NCI-H82 (cell line): ENCODE measurements at regions not wholly inside any gene's neighbourhood (a gene's known extent, or its start where the extent isn't known, plus 50 kb on each side); places are given as distances from the start of the nearest gene placed in this dataset.

Source experiments
- DNase-seq: peaks from one replicate; lab custom pipeline; 2025; lab: John Stamatoyannopoulos, UW

GRCh38 chr7:45358287-45358686 lies 200.7 kb downstream of the RAMP3 start:
- DNase-seq: no peak

DNA sequence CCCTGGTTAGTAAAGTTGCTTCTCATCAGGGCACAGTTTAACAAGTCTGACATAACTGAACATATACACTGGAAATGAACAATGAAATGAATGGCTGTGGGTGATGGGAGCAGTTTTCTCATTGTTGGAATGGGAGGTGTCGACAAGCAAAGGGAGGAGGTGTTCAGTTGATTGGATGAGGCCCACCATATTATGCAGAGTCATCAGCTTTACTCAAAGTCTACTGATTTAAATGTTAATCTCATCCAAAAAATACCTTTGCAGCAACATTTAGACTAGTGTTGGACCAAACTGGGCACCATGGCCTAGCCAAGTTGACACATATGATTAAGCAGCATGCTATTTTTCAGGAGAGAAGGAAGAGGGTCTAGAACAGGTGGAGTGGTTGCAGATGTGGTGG lies 201.7 kb downstream of the RAMP3 start:
- DNase-seq: no peak

DNA sequence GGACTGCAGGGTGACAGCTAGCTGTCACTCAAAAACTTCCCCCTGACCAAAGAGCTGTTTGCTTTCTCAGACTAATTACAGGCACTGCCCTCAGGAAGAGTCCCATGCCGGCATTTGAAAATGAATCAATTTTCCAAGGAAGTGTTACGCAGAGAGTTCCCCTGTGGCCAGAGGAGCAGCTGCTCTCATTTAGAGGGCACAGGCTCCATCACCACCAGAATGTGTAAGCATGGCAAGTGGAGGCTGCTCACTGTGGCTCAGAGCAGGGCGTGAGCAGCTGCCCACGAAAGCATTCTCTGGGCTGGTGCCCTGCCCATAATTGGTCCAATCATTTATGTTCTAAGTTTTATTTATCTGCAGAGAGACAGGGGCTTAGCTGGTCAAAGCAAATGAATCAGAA lies 202.2 kb downstream of the RAMP3 start:
- DNase-seq: no peak

GRCh38 chr7:45363669-45364068 lies 206.1 kb downstream of the RAMP3 start:
- no peak for DNase-seq

- DNase-seq: no peak
Measured at GRCh38 chr7:45365341-45365740, 207.8 kb downstream of the RAMP3 start.

DNA sequence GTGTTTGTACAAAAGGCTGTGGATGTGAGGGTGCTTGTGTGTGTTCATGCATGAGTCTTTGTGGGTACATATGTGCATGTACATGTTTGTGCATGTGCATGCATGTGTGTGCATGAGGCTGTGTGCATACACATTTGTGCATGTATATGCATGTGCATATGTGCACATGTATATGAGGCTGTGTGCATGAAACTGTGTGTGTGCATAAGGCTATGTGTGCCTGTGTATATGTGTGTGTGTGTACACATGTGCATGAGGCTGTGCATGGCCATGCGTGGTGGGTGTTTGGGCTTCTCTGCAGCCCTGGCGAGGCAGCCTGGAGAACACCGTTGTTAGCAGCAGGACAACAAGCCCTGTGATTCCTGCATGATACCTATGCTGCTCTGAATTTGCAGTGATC lies 207.7 kb upstream of the ADCY1 start:
- DNase-seq: no peak

DNA sequence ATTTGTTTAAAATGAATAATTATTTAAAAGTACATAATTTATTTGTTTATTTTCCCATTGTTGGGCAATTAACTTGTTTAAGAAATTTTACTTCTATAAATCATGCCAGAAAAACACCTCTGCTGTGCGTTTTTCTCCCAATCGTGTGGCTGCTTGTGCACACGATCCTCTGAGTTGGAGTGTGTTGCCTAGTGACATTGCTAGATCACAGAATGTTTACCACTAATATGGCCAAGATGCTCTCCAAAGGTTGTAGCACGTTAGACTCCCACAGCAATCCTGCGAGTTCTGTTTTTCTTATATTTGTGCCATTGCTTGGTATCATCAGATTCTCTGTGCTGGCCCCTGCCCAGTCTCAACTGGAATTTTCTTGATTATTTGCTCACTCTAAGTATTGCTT lies 207.1 kb upstream of the ADCY1 start:
- no peak for DNase-seq

DNA sequence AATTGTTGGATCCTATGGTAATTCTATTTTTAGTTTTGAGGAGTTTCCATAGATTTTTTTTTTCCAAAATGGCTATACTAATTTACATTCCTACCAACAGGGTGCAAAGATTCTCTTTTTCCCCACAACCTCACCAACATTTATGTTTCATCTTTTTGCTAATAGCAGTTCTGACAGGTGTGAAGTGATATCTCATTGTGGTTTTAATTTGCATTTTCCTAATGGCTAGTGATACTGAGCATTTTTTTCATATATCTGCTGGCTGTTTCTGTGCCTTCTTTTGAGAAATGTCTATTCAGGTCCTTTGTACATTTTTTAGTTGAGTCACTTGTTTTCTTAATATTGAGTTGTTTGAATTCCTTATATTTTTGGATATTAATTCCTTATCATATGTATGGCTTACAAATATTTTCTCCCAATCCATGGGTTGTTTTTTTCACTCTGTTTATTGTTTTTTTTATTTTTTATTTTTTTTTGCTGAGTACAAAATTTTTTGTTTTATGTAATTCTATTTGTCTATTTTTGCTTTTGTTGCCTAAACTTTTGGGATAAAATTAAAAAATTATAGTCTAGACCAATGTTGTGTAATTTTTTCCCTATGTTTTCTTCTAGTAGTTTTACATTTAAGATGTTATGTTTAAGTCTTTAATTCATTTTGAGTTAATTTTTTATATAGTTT lies 205.9 kb upstream of the ADCY1 start:
- no peak for DNase-seq

- DNase-seq: no peak
Measured at GRCh38 chr7:45384499-45384898, 189.7 kb upstream of the ADCY1 start.

GRCh38 chr7:45387837-45388236 lies 186.3 kb upstream of the ADCY1 start:
- DNase-seq: no peak

- no peak for DNase-seq
Measured at GRCh38 chr7:45389073-45389872, 184.9 kb upstream of the ADCY1 start.

GRCh38 chr7:45390180-45390579 lies 184.0 kb upstream of the ADCY1 start:
- no peak for DNase-seq

GRCh38 chr7:45390731-45391130 lies 183.4 kb upstream of the ADCY1 start:
- DNase-seq: no peak

- DNase-seq: no peak
Measured at GRCh38 chr7:45391618-45392451, 182.3 kb upstream of the ADCY1 start.

- DNase-seq: peak; percentile 45
Measured at GRCh38 chr7:45394117-45394708, 180.0 kb upstream of the ADCY1 start.

- no peak for DNase-seq
Measured at GRCh38 chr7:45399069-45399468, 175.1 kb upstream of the ADCY1 start.

DNA sequence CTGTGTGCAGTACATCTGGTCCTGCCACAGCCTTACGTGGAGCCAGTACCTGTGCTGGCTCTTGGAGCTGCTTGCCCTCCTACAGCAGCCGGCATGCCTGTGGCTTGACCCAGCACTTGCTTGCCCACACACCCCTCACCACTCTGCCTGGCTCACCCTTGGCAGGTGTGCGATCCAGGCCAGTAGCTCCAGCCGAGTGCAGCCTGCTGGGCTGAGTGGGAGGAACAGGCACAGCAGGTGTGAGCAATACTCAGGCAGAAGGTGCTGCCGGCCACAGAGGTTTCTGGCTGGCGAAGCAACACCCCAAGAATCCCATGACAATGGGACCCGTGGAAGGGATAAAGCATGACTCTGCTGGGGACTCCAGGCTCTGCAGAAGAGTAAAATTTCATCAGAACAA lies 173.5 kb upstream of the ADCY1 start:
- no peak for DNase-seq

GRCh38 chr7:45401155-45401554 lies 173.0 kb upstream of the ADCY1 start:
- no peak for DNase-seq

- DNase-seq: no peak
Measured at GRCh38 chr7:45401851-45402250, 172.3 kb upstream of the ADCY1 start.

DNA sequence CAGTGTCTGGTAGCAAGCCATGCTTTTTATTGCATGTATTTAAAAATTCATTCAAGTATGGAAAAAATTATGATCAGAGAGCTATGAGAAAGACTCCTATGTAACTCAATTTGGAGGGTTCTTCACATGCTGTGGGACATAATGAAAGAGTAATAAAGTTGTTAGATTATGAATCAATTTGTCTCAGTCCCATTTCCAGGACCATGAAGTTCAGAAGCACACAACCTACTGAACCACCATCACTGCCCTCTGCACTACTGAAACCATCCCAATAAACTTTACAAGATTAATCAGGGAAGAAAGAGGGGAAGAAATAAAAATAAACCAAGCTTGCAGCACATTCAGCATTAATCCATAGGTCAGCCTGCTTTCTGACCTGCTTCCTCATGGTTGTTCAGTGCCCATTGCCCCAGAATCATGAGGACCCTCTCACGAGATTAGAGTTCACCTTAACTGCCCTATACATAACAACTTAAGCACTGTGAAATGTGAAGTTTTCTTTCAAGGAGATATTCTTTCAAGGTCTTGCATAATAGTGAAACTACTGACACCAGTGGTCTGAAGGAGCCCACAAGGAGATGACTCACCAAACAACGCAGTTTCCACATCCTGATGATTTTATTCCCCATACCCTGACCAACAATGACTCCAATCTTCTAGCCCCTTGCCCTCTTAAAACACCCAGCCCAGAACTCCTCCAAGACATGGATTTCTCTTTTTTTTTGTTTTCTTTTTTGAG lies 171.5 kb upstream of the ADCY1 start:
- DNase-seq: no peak

DNA sequence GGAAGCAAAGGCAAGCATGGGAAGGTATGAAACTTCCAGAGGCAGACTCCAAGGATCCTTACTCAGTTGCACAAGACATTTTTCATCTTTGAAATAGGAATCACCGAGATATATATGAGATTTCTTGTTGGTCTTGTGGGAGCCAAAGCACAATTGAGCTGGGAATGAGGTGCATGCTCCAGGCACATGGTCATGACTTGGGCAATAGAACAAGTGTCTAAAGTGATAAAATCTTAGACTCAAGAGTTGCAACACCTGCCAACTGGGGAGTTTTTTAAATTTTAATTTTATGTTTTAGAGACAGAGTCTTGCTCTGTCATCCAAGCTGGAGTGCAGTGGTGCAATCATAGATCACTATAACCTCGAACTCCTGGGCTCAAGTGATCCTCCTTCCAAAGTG lies 169.5 kb upstream of the ADCY1 start:
- no peak for DNase-seq
